H9 (cell line): ENCODE measurements at regions not wholly inside any gene's neighbourhood (a gene's known extent, or its start where the extent isn't known, plus 50 kb on each side); places are given as distances from the start of the nearest gene placed in this dataset.

Experiments
- DNase-seq: peaks from one replicate; pipeline ENCODE4 v3.0.0-alpha.2; 2017
- H2AFZ ChIP-seq: one replicate; pipeline ENCODE4 v1.6.1; 2013; ENCODE audit warnings: mild to moderate bottlenecking, low read length, control low read depth, moderate library complexity
- H2AK5ac ChIP-seq: 2 replicates; pipeline ENCODE4 v1.6.1; 2013; ENCODE audit warnings: low read length, control low read depth, mixed read lengths; ENCODE audit not compliant: insufficient read length
- H2BK120ac ChIP-seq: one replicate; pipeline ENCODE4 v1.6.1; 2013; ENCODE audit warnings: low read depth, mild to moderate bottlenecking, low read length, control low read depth, inconsistent platforms; ENCODE audit not compliant: poor library complexity, severe bottlenecking
- H2BK12ac ChIP-seq: 2 replicates; pipeline ENCODE4 v1.6.1; 2013; ENCODE audit warnings: low read length, control low read depth, mixed read lengths, low read depth; ENCODE audit not compliant: insufficient read length
- H2BK15ac ChIP-seq: 2 replicates; pipeline ENCODE4 v1.6.1; 2013; ENCODE audit warnings: low read depth, low read length, control low read depth
- H2BK20ac ChIP-seq: one replicate; pipeline ENCODE4 v1.6.1; 2013; ENCODE audit warnings: low read depth, mild to moderate bottlenecking, low read length, control low read depth, inconsistent platforms; ENCODE audit not compliant: poor library complexity, severe bottlenecking
- H2BK5ac ChIP-seq: 2 replicates; pipeline ENCODE4 v1.6.1; 2013; ENCODE audit warnings: low read length, control low read depth, mixed read lengths; ENCODE audit not compliant: insufficient read length
- H3K14ac ChIP-seq: 2 replicates; pipeline ENCODE4 v1.6.1; 2013; ENCODE audit warnings: low read length, control low read depth; ENCODE audit not compliant: insufficient read depth
- H3K18ac ChIP-seq: 2 replicates; pipeline ENCODE4 v1.6.1; 2013; ENCODE audit warnings: low read depth, mild to moderate bottlenecking, mixed read lengths, low read length, control low read depth; ENCODE audit not compliant: insufficient read length
- H3K23ac ChIP-seq: 2 replicates; pipeline ENCODE4 v1.6.1; 2013; ENCODE audit warnings: low read length, control low read depth, mixed read lengths, low read depth; ENCODE audit not compliant: insufficient read length
- H3K23me2 ChIP-seq: 2 replicates; pipeline ENCODE4 v1.6.1; 2013; ENCODE audit warnings: low read depth, mild to moderate bottlenecking, mixed read lengths, low read length, control low read depth; ENCODE audit not compliant: insufficient read length, poor library complexity, severe bottlenecking
- H3K27ac ChIP-seq: 2 replicates; pipeline ENCODE4 v1.5.1; 2013; ENCODE audit warnings: low read length, control low read depth, mixed read lengths, low read depth; ENCODE audit not compliant: insufficient read length
- H3K27me3 ChIP-seq: 2 replicates; pipeline ENCODE4 v1.6.1; 2013; ENCODE audit warnings: low read length, control low read depth, inconsistent platforms; ENCODE audit not compliant: insufficient read depth
- H3K4ac ChIP-seq: 2 replicates; pipeline ENCODE4 v1.6.1; 2013; ENCODE audit warnings: low read depth, mild to moderate bottlenecking, control low read depth, inconsistent platforms, low read length, moderate library complexity
- H3K4me1 ChIP-seq: 2 replicates; pipeline ENCODE4 v1.6.1; 2013; ENCODE audit warnings: low read length, control low read depth, inconsistent platforms; ENCODE audit not compliant: insufficient read depth
- H3K4me2 ChIP-seq: 2 replicates; pipeline ENCODE4 v1.6.1; 2013; ENCODE audit warnings: low read length, control low read depth, mixed read lengths; ENCODE audit not compliant: insufficient read length, insufficient read depth
- H3K56ac ChIP-seq: 2 replicates; pipeline ENCODE4 v1.6.1; 2013; ENCODE audit warnings: low read depth, mild to moderate bottlenecking, mixed read lengths, low read length, control low read depth; ENCODE audit not compliant: insufficient read length
- H3K79me1 ChIP-seq: 2 replicates; pipeline ENCODE4 v1.6.1; 2013; ENCODE audit warnings: low read depth, mild to moderate bottlenecking, moderate library complexity, low read length, control low read depth, inconsistent platforms; ENCODE audit not compliant: insufficient read depth, poor library complexity, severe bottlenecking
- H3K79me2 ChIP-seq: 2 replicates; pipeline ENCODE4 v1.6.1; 2013; ENCODE audit warnings: low read length, control low read depth, inconsistent platforms; ENCODE audit not compliant: insufficient read depth
- H3K9ac ChIP-seq: 2 replicates; pipeline ENCODE4 v1.6.1; 2013; ENCODE audit warnings: low read length, control low read depth, mixed read lengths; ENCODE audit not compliant: insufficient read length; ENCODE audit errors: extremely low read depth
- H3K9me3 ChIP-seq: one replicate; pipeline ENCODE4 v1.6.1; 2013; ENCODE audit warnings: low read depth, low read length, inconsistent platforms; ENCODE audit not compliant: control insufficient read depth
- H3T11ph ChIP-seq: one replicate; pipeline ENCODE4 v1.6.1; 2013; ENCODE audit warnings: mild to moderate bottlenecking, low read length, control low read depth, inconsistent platforms
- H4K20me1 ChIP-seq: one replicate; pipeline ENCODE4 v1.6.1; 2013; ENCODE audit not compliant: control insufficient read depth, insufficient read length, insufficient read depth
- H4K5ac ChIP-seq: 2 replicates; pipeline ENCODE4 v1.6.1; 2013; ENCODE audit warnings: low read depth, mild to moderate bottlenecking, mixed read lengths, low read length, control low read depth; ENCODE audit not compliant: insufficient read length
- H4K8ac ChIP-seq: replicated peaks from 2 replicates; pipeline ENCODE4 v1.6.1; 2013; ENCODE audit warnings: low read length, control low read depth, mixed read lengths, low read depth; ENCODE audit not compliant: insufficient read length
- H4K91ac ChIP-seq: 2 replicates; pipeline ENCODE4 v1.6.1; 2013; ENCODE audit warnings: low read depth, mild to moderate bottlenecking, moderate library complexity, mixed read lengths, low read length, control low read depth; ENCODE audit not compliant: insufficient read length
- H3K27ac Mint-ChIP-seq, 3 experiments: 2 replicates in 2 of 3; 3 replicates in 1 of 3; pipeline ENCODE4 v1.8.0; 2020 to 2021; ENCODE audit warnings: mixed read lengths in 3 of 3, mild to moderate bottlenecking in 1 of 3, moderate library complexity in 1 of 3
- H3K27me3 Mint-ChIP-seq: 2 replicates; pipeline ENCODE4 v1.8.0; 2021; ENCODE audit warnings: low read depth, mild to moderate bottlenecking, moderate library complexity, mixed read lengths
- H3K36me3 Mint-ChIP-seq, 3 experiments: 2 replicates in 2 of 3; 3 replicates in 1 of 3; pipeline ENCODE4 v1.8.0; 2020 to 2021; ENCODE audit warnings: low read depth in 3 of 3, mixed read lengths in 3 of 3; ENCODE audit not compliant: insufficient read depth in 1 of 3
- H3K4me1 Mint-ChIP-seq, 2 experiments: 2 replicates each; pipeline ENCODE4 v1.8.0; 2020; ENCODE audit warnings: mixed read lengths in 2 of 2
- H3K4me3 Mint-ChIP-seq, 2 experiments: 2 replicates in 1 of 2; 3 replicates in 1 of 2; pipeline ENCODE4 v1.8.0; 2020 to 2021; ENCODE audit warnings: mild to moderate bottlenecking in 2 of 2, mixed read lengths in 2 of 2, moderate library complexity in 1 of 2
- H3K9me3 Mint-ChIP-seq, 2 experiments: 2 replicates in 1 of 2; 3 replicates in 1 of 2; pipeline ENCODE4 v1.8.0; 2020; ENCODE audit warnings: mild to moderate bottlenecking in 2 of 2, mixed read lengths in 2 of 2, moderate library complexity in 1 of 2
- TF ChIP-seq, protein P1 (sequence below): fragments of 200-600 bp; sonication (generic); conservative IDR thresholded peaks from 3 replicates; pipeline ENCODE4 v1.8.0; 2021; ENCODE audit warnings: antibody characterized with exemption, mild to moderate bottlenecking

DNA sequence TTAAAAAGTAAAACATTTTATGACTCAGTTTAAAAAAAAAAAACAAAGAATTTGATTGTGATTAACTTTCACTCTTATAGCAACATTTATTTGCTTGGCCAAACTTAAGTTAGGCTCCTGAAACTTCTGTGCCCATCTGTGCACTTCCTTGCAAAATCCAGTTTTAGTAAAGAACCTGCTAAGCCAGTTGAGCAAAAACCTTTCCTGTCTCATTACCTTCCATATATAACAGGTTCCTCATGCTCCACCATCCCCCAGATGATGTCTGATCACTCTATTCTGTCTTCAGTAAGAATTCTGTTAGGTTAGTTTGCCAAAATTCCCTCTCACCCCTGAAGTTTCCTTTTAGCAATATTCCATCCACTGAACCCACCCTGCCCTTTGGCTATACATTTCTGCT, 1200.5 kb downstream of the C4orf33 start:
- H3K27ac Mint-ChIP-seq = no peak overlapping the region
- peaks cover 9 to 14% of the 10 kb centered on the region in 2 experiments; a peak in 4 of 5 replicates for H3K9me3 Mint-ChIP-seq
- H3K9me3 ChIP-seq = no peaks in the 10 kb centered on the region

More for the DNA sequence above, 1200.5 kb downstream of the C4orf33 start:
- no peak overlapping the region for H3K27ac ChIP-seq
- Mint-ChIP-seq H3K4me3 (no peak overlapping the region), H3K36me3 (peaks cover 0 to 16% (median 13%) of the 10 kb centered on the region in 3 experiments; a peak in 6 of 7 replicates), H3K4me1 (peaks cover 0 to 2% of the 10 kb centered on the region in 2 experiments; a peak in 1 of 4 replicates), H3K27me3 (no peaks in the 10 kb centered on the region)
- H3K4ac ChIP-seq = no peak overlapping the region
- no peak overlapping the region for H2AFZ ChIP-seq
- H3K4me2 ChIP-seq = no peak overlapping the region
- no peaks in the 10 kb centered on the region for H3K79me2 ChIP-seq
- TF ChIP-seq, protein P1, sequence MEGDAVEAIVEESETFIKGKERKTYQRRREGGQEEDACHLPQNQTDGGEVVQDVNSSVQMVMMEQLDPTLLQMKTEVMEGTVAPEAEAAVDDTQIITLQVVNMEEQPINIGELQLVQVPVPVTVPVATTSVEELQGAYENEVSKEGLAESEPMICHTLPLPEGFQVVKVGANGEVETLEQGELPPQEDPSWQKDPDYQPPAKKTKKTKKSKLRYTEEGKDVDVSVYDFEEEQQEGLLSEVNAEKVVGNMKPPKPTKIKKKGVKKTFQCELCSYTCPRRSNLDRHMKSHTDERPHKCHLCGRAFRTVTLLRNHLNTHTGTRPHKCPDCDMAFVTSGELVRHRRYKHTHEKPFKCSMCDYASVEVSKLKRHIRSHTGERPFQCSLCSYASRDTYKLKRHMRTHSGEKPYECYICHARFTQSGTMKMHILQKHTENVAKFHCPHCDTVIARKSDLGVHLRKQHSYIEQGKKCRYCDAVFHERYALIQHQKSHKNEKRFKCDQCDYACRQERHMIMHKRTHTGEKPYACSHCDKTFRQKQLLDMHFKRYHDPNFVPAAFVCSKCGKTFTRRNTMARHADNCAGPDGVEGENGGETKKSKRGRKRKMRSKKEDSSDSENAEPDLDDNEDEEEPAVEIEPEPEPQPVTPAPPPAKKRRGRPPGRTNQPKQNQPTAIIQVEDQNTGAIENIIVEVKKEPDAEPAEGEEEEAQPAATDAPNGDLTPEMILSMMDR = no peak
- no peak overlapping the region for H3T11ph ChIP-seq
- no peak overlapping the region for H4K5ac ChIP-seq
- H3K56ac ChIP-seq = no peak overlapping the region
- H4K20me1 ChIP-seq = no peaks in the 10 kb centered on the region
- no peak overlapping the region for H3K9ac ChIP-seq
- H4K91ac ChIP-seq = no peak overlapping the region
- no peak overlapping the region for H2BK120ac ChIP-seq
- no peak for DNase-seq
- H2BK5ac ChIP-seq = no peak overlapping the region
- H2BK15ac ChIP-seq = no peak overlapping the region
- H2BK12ac ChIP-seq = no peak overlapping the region
- peaks cover 2% of the 10 kb centered on the region; the same call in 1 of the 2 replicates for H3K4me1 ChIP-seq
- H3K18ac ChIP-seq = no peak overlapping the region
- H3K79me1 ChIP-seq = no peaks in the 10 kb centered on the region
- no peaks in the 10 kb centered on the region for H3K27me3 ChIP-seq
- no peak overlapping the region for H2BK20ac ChIP-seq
- H3K14ac ChIP-seq = no peak overlapping the region
- no peak overlapping the region for H4K8ac ChIP-seq
- no peaks in the 10 kb centered on the region for H3K23me2 ChIP-seq
- no peak overlapping the region for H2AK5ac ChIP-seq
- no peak overlapping the region for H3K23ac ChIP-seq
